ENCODE measurements at regions not wholly inside any gene's neighbourhood (a gene's known extent, or its start where the extent isn't known, plus 50 kb on each side); places are given as distances from the start of the nearest gene placed in this dataset.

DNA sequence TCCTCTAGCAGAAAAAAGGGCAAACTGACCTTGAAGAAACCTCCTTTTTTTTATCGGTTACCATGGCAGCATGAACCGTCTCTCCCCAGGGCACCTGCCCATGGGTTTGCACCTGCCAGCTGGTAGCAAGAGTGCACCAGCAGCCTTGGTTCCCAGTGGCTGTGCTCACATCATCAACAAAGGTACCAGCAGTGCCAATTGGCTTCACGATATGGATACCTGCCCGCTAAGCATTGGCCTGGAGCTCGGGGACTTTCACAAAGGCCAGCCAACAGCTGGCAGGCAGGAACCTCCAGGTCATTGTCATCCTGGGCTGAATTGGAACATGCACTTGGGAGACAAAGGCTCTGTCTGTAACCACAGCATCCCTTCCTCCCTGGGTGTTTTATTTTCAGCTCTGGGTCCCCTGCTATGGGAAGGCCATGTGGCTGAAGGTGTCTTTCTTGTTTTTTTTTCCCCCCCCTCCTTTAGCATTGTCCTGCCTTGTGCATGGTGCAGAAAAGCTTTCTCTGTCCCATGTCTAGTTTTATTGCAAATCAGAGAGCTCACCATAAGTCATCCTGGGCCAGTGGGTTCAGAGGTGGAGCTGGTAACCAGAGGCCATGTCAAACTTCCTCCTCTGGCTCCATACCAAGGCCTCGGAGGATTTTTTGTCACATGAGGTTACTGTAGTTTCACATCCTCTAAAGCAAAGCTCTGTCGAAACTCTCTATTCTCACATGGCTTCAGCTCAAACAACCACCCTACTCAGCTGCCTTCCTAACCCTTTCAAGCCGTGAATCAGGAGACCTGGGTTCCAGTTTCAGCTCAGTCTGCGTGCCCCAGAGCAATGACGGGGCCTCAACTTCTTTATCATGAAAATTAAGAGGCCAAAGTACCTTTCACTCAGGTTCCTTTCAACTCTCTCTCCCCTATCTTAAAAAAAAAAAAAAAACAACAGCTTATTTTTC is 145.5 kb upstream of the MAP3K1 start:
- Histone ChIP-seq H3K4me3 (no peak overlapping the region; the same call in 1 of the 2 replicates), H3K9me2 (ENCODE audit: insufficient read depth) (no peaks in the 10 kb centered on the region), H3K79me2 (ENCODE audit: low read depth) (no peaks in the 10 kb centered on the region), H3K36me3 (ENCODE audit: low read depth) (no peaks in the 10 kb centered on the region), H3F3A (ENCODE audit: insufficient read depth, low read depth) (peaks cover 19% of the 10 kb centered on the region), H3K9me3 (ENCODE audit: insufficient read depth, low read depth) (no peaks in the 10 kb centered on the region), H2AFZ (peak overlapping the region; percentile 67), H3K4me2 (peak overlapping the region; percentile 56), H3K27me3 (ENCODE audit: insufficient read depth, low read depth) (no peaks in the 10 kb centered on the region), H3K27ac (peak overlapping the region; percentile 89), H3K4me1 (replicated peaks; ENCODE audit: insufficient read depth) (peaks cover 55% of the 10 kb centered on the region), H4K20me1 (ENCODE audit: insufficient read depth) (no peaks in the 10 kb centered on the region)
- ChIA-PET POLR2A (ENCODE audit: unreplicated experiment) (interaction anchor here (0.6 to 0.8 kb wide), 3 partner anchors 13 to 136 kb away, joined by 3 to 20 read pairs (median 7); no protein-coding TSS in a partner anchor), CTCF (interaction anchor here (0.6 to 1.0 kb wide), 4 partner anchors 22 to 425 kb away, joined by 5 to 7 read pairs (median 5); partner anchors contain the start of gene MAP3K1)
- no TSS peak for BruUV-seq (replicated peaks)
- intact Hi-C loops (cut with micrococcal nuclease; ENCODE audit: unreplicated experiment): loop anchor here (5.0 kb wide), 2 partner anchors 87 to 147 kb away; partner anchors contain the start of gene MAP3K1
- TF ChIP-seq, protein P1, sequence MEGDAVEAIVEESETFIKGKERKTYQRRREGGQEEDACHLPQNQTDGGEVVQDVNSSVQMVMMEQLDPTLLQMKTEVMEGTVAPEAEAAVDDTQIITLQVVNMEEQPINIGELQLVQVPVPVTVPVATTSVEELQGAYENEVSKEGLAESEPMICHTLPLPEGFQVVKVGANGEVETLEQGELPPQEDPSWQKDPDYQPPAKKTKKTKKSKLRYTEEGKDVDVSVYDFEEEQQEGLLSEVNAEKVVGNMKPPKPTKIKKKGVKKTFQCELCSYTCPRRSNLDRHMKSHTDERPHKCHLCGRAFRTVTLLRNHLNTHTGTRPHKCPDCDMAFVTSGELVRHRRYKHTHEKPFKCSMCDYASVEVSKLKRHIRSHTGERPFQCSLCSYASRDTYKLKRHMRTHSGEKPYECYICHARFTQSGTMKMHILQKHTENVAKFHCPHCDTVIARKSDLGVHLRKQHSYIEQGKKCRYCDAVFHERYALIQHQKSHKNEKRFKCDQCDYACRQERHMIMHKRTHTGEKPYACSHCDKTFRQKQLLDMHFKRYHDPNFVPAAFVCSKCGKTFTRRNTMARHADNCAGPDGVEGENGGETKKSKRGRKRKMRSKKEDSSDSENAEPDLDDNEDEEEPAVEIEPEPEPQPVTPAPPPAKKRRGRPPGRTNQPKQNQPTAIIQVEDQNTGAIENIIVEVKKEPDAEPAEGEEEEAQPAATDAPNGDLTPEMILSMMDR (conservative IDR thresholded peaks at IDR 0.05): no peak
- TF ChIP-seq EZH2 (IDR thresholded peaks at IDR 0.05; ENCODE audit: low read depth): no peak
- DNase-seq: peak in 1 of 2 experiments; percentile 77

DNA sequence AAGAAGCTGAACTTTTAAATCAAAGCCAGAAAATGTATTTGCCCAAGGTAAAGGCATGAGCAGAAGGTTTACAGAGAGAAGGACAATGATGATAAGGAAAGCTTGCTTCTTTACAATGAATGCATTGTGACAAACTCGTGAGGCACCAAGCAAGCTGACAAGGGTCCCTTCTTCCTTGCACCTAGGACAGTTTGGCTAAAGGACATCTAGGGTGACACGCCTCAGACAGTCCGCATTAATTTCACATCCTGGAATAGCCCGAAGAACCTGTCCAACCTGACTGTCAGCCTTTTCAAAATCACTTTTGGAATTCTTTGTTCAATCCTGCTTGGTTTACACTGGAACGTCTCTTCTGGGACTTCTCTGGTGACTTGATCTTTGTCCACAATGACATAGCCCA is 146.4 kb upstream of the MAP3K1 start:
- peak overlapping the region; percentile 89 for H3K27ac ChIP-seq
- ChIA-PET CTCF (no interaction called here), POLR2A (ENCODE audit: unreplicated experiment) (interaction anchor here (0.6 to 0.7 kb wide), 2 partner anchors 12 to 135 kb away, joined by 3 to 7 read pairs; no protein-coding TSS in a partner anchor)
- TF ChIP-seq EZH2 (IDR thresholded peaks at IDR 0.05; ENCODE audit: low read depth): no peak
- TF ChIP-seq, protein P1 (conservative IDR thresholded peaks at IDR 0.05): no peak
- no peaks in the 10 kb centered on the region for H3K9me2 ChIP-seq (ENCODE audit: insufficient read depth)
- no peaks in the 10 kb centered on the region for H3K27me3 ChIP-seq (ENCODE audit: insufficient read depth, low read depth)
- H3F3A ChIP-seq (ENCODE audit: insufficient read depth, low read depth): peaks cover 19% of the 10 kb centered on the region
- H3K4me3 ChIP-seq: no peak overlapping the region; the same call in 1 of the 2 replicates
- peak overlapping the region; percentile 56 for H3K4me2 ChIP-seq
- peak; percentile 61 to 83 for DNase-seq
- H3K79me2 ChIP-seq (ENCODE audit: low read depth): no peaks in the 10 kb centered on the region
- intact Hi-C loops (cut with micrococcal nuclease; ENCODE audit: unreplicated experiment): loop anchor here (5.0 kb wide), 2 partner anchors 88 to 148 kb away; partner anchors contain the start of gene MAP3K1
- no peaks in the 10 kb centered on the region for H3K9me3 ChIP-seq (ENCODE audit: insufficient read depth, low read depth)
- H3K36me3 ChIP-seq (ENCODE audit: low read depth): no peaks in the 10 kb centered on the region
- peaks cover 55% of the 10 kb centered on the region for H3K4me1 ChIP-seq (replicated peaks; ENCODE audit: insufficient read depth)
- BruUV-seq (replicated peaks): no TSS peak
- H4K20me1 ChIP-seq (ENCODE audit: insufficient read depth): no peaks in the 10 kb centered on the region
- H2AFZ ChIP-seq: no peak overlapping the region

DNA sequence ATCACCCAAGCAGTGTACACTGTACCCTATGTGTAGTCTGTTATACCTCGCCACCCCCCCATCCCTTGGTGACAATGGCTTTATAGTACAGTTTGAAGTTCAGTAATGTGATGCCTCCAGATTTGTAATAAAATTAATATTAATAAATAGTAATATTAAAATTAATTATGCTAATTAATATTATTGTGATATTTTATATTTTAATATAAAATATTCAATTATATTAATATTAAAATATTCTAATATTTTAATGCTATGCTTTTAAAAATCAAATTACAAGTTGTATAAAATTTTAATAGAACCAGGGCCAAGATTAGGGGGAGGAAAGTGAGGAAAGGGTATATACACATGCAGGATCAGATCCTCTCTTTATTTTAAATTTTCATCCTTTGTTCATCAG is 147.7 kb upstream of the MAP3K1 start:
- H3K4me2 ChIP-seq: no peak overlapping the region
- H3K9me3 ChIP-seq (ENCODE audit: insufficient read depth, low read depth): no peaks in the 10 kb centered on the region
- no peak for DNase-seq
- H3K27ac ChIP-seq: no peak overlapping the region
- no peak overlapping the region for H2AFZ ChIP-seq
- no peaks in the 10 kb centered on the region for H3K27me3 ChIP-seq (ENCODE audit: insufficient read depth, low read depth)
- H3K79me2 ChIP-seq (ENCODE audit: low read depth): no peaks in the 10 kb centered on the region
- peaks cover 55% of the 10 kb centered on the region for H3K4me1 ChIP-seq (replicated peaks; ENCODE audit: insufficient read depth)
- no peaks in the 10 kb centered on the region for H4K20me1 ChIP-seq (ENCODE audit: insufficient read depth)
- no TSS peak for BruUV-seq (replicated peaks)
- ChIA-PET CTCF (no interaction called here), POLR2A (ENCODE audit: unreplicated experiment) (no interaction called here)
- no peak for TF ChIP-seq EZH2 (IDR thresholded peaks at IDR 0.05; ENCODE audit: low read depth)
- TF ChIP-seq, protein P1 (conservative IDR thresholded peaks at IDR 0.05): no peak
- H3K4me3 ChIP-seq: no peak overlapping the region
- no peaks in the 10 kb centered on the region for H3K36me3 ChIP-seq (ENCODE audit: low read depth)
- no peaks in the 10 kb centered on the region for H3K9me2 ChIP-seq (ENCODE audit: insufficient read depth)
- intact Hi-C loops (cut with micrococcal nuclease; ENCODE audit: unreplicated experiment): loop anchor here (5.0 kb wide), 2 partner anchors 90 to 150 kb away; partner anchors contain the start of gene MAP3K1
- H3F3A ChIP-seq (ENCODE audit: insufficient read depth, low read depth): peaks cover 19% of the 10 kb centered on the region

Data from PC-9 (cell line).